Ishikawa (cell line): ENCODE measurements at regions not wholly inside any gene's neighbourhood (a gene's known extent, or its start where the extent isn't known, plus 50 kb on each side); places are given as distances from the start of the nearest gene placed in this dataset.

ENCODE experiments used
- CEBPB ChIP-seq: IDR thresholded peaks from 2 replicates; pipeline ENCODE4 v1.6.1; 2012
- CREB1 ChIP-seq: IDR thresholded peaks from 2 replicates; pipeline ENCODE4 v1.6.1; 2012; ENCODE audit warnings: low read depth
- EGR1 ChIP-seq: IDR thresholded peaks from 2 replicates; pipeline ENCODE4 v1.6.1; 2012
- EP300 ChIP-seq: IDR thresholded peaks from 2 replicates; pipeline ENCODE4 v1.6.1; 2012; ENCODE audit warnings: borderline replicate concordance
- FOXM1 ChIP-seq: IDR thresholded peaks from 2 replicates; pipeline ENCODE4 v1.6.1; 2012; ENCODE audit warnings: low read depth, borderline replicate concordance
- NFIC ChIP-seq: IDR thresholded peaks from 2 replicates; pipeline ENCODE4 v1.6.1; 2012
- RAD21 ChIP-seq: IDR thresholded peaks from 2 replicates; pipeline ENCODE4 v1.6.1; 2012; ENCODE audit warnings: low read depth
- TAF1 ChIP-seq: IDR thresholded peaks from 2 replicates; pipeline ENCODE4 v1.6.1; 2012; ENCODE audit warnings: low read depth, mild to moderate bottlenecking
- TCF12 ChIP-seq: IDR thresholded peaks from 2 replicates; pipeline ENCODE4 v1.6.1; 2012; ENCODE audit warnings: low read depth
- TEAD4 ChIP-seq: IDR thresholded peaks from 2 replicates; pipeline ENCODE4 v1.6.1; 2012
- YY1 ChIP-seq: IDR thresholded peaks from 2 replicates; pipeline ENCODE4 v1.6.1; 2012; ENCODE audit warnings: low read depth
- ZBTB7A ChIP-seq: IDR thresholded peaks from 2 replicates; pipeline ENCODE4 v1.6.1; 2012; ENCODE audit warnings: low read depth
- TF ChIP-seq, protein P1 (sequence below): IDR thresholded peaks from 2 replicates; pipeline ENCODE4 v1.6.1; 2012; ENCODE audit warnings: low read depth, mild to moderate bottlenecking
- TF ChIP-seq, protein P2 (sequence below): IDR thresholded peaks from 2 replicates; pipeline ENCODE4 v1.6.1; 2012
- TF ChIP-seq, protein P3 (sequence below): IDR thresholded peaks from 2 replicates; pipeline ENCODE4 v1.6.1; 2012

DNA sequence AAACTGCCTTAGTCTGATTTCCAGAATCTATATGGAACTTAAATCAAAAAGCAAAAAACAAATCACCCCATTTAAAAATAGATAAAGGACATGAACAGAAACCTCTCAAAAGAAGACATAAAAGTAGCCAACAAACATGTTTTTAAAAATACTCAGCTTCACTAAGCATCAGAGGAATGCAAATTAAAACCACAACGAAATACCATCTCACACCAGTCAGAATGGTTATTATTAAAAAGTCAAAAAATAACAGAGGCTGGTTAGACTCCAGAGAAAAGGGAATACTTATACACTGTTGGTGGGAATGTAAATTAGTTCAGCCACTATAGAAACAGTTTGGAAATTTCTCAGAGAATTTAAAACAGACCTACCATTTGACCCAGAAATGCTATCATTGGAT, 367.9 kb downstream of the ZIC4 start:
- TF ChIP-seq, protein P1, sequence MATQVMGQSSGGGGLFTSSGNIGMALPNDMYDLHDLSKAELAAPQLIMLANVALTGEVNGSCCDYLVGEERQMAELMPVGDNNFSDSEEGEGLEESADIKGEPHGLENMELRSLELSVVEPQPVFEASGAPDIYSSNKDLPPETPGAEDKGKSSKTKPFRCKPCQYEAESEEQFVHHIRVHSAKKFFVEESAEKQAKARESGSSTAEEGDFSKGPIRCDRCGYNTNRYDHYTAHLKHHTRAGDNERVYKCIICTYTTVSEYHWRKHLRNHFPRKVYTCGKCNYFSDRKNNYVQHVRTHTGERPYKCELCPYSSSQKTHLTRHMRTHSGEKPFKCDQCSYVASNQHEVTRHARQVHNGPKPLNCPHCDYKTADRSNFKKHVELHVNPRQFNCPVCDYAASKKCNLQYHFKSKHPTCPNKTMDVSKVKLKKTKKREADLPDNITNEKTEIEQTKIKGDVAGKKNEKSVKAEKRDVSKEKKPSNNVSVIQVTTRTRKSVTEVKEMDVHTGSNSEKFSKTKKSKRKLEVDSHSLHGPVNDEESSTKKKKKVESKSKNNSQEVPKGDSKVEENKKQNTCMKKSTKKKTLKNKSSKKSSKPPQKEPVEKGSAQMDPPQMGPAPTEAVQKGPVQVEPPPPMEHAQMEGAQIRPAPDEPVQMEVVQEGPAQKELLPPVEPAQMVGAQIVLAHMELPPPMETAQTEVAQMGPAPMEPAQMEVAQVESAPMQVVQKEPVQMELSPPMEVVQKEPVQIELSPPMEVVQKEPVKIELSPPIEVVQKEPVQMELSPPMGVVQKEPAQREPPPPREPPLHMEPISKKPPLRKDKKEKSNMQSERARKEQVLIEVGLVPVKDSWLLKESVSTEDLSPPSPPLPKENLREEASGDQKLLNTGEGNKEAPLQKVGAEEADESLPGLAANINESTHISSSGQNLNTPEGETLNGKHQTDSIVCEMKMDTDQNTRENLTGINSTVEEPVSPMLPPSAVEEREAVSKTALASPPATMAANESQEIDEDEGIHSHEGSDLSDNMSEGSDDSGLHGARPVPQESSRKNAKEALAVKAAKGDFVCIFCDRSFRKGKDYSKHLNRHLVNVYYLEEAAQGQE = no peak
- TF ChIP-seq TEAD4 (no peak), RAD21 (no peak), NFIC (no peak), EP300 (no peak), YY1 (no peak), FOXM1 (no peak), CREB1 (no peak), TCF12 (no peak)

DNA sequence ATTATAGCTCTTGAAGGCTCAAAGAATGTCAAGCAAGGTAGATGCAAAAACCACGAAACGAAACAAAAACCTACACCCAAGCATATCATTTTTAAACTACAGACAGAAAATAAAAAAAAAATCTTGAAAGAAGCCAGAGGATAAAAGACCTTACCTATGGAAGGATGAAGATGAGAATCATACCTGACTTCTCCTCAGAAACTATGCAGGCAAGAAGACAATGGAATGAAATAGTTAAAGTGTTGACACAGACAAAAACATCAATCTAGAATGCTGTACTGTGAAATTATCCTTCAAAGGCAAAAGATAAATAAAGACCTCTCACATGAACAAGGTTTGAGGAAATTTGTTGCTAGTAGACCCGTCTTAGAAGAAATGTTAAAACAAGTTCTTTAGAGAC, 372.0 kb downstream of the ZIC4 start:
- TF ChIP-seq ZBTB7A (no peak), CEBPB (no peak), TCF12 (no peak), TEAD4 (no peak), EP300 (no peak), EGR1 (no peak), RAD21 (no peak), YY1 (no peak)
- TF ChIP-seq, protein P1 = no peak
- TF ChIP-seq, protein P2, sequence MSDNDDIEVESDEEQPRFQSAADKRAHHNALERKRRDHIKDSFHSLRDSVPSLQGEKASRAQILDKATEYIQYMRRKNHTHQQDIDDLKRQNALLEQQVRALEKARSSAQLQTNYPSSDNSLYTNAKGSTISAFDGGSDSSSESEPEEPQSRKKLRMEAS = no peak

DNA sequence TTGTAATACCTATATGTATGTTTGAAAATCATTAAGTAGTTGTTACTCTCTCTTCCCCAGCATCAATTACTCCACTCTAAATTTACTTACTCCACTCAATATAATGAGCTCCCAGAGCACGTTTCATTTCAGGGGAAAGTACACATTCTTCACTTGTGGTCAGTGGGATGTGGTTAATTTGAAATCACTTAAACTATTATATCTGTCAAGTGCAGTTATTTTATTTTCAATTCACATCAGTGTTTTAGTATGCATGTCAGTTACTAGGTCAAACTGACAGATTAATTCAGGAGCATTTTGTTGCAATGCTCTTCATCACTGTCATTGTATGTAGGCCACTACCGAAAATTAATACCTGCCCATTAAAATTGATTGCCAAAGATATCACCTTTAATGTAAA, 376.1 kb downstream of the ZIC4 start:
- no peak for TF ChIP-seq NFIC
- no peak for TF ChIP-seq TCF12
- no peak for TF ChIP-seq EP300
- no peak for TF ChIP-seq CREB1
- no peak for TF ChIP-seq RAD21
- TF ChIP-seq, protein P1 = no peak
- no peak for TF ChIP-seq TAF1
- TF ChIP-seq YY1 = no peak
- no peak for TF ChIP-seq TEAD4
- TF ChIP-seq FOXM1 = no peak
- no peak for TF ChIP-seq EGR1
- no peak for TF ChIP-seq ZBTB7A
- TF ChIP-seq, protein P3, sequence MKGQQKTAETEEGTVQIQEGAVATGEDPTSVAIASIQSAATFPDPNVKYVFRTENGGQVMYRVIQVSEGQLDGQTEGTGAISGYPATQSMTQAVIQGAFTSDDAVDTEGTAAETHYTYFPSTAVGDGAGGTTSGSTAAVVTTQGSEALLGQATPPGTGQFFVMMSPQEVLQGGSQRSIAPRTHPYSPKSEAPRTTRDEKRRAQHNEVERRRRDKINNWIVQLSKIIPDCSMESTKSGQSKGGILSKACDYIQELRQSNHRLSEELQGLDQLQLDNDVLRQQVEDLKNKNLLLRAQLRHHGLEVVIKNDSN = no peak
- TF ChIP-seq CEBPB = no peak
- TF ChIP-seq, protein P2 = no peak

DNA sequence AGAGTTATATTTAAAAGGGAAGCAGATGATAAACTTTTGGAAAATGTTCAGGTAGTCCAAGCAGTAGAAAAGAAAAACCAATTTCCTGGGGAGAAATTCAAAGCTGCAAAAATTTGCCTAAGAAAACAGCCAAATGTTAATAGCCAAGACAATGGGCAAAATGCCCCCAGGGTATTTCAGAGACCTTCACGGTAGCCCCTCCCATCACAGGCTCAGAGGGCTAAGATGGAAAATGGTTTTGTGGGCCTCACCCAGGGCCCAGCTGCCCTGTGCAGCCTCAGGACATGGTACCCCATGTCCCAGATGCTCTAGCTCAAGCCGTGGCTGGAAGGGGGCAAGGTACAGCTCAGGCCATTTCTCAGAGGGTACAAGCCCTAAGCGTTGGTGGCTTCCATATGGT, 391.0 kb downstream of the ZIC4 start:
- TF ChIP-seq FOXM1 (no peak), RAD21 (no peak), EP300 (no peak), YY1 (no peak), TCF12 (no peak), CREB1 (no peak), ZBTB7A (no peak), NFIC (no peak), TEAD4 (no peak), CEBPB (no peak), TAF1 (no peak), EGR1 (no peak)
- TF ChIP-seq, protein P1 = no peak
- TF ChIP-seq, protein P3 = no peak
- TF ChIP-seq, protein P2 = no peak
